Mesendoderm (in vitro differentiated cells): ENCODE measurements at regions not wholly inside any gene's neighbourhood (a gene's known extent, or its start where the extent isn't known, plus 50 kb on each side); places are given as distances from the start of the nearest gene placed in this dataset.
A peak's percentile ranks its signal among the peaks of the same experiment; 100 is the strongest.

Source experiments
- DNase-seq: peaks from one replicate; pipeline ENCODE4 v3.0.0; 2013
- H2AK5ac ChIP-seq: 2 replicates; pipeline ENCODE4 v1.6.1; 2013; ENCODE audit warnings: low read length, inconsistent platforms
- H2BK120ac ChIP-seq: 2 replicates; pipeline ENCODE4 v1.6.1; 2013; ENCODE audit warnings: low read depth, mild to moderate bottlenecking, low read length, moderate library complexity, mixed read lengths
- H2BK15ac ChIP-seq: replicated peaks from 2 replicates; pipeline ENCODE4 v1.6.1; 2013; ENCODE audit warnings: low read depth, mild to moderate bottlenecking, moderate library complexity
- H2BK5ac ChIP-seq: 2 replicates; pipeline ENCODE4 v1.6.1; 2013; ENCODE audit warnings: low read length, inconsistent platforms
- H3K18ac ChIP-seq: 2 replicates; pipeline ENCODE4 v1.6.1; 2013; ENCODE audit warnings: mild to moderate bottlenecking, low read length, mixed read lengths
- H3K23ac ChIP-seq: one replicate; pipeline ENCODE4 v1.6.1; 2013; ENCODE audit warnings: low read length
- H3K27ac ChIP-seq: 2 replicates; pipeline ENCODE4 v1.5.1; 2013; ENCODE audit warnings: low read depth, mild to moderate bottlenecking, inconsistent platforms, low read length, moderate library complexity
- H3K27me3 ChIP-seq: 2 replicates; pipeline ENCODE4 v1.6.1; 2013; ENCODE audit warnings: low read length, control low read depth, mild to moderate bottlenecking, inconsistent platforms; ENCODE audit not compliant: insufficient read depth, poor library complexity
- H3K36me3 ChIP-seq: 2 replicates; pipeline ENCODE4 v1.6.1; 2013; ENCODE audit warnings: low read length, inconsistent platforms; ENCODE audit not compliant: control insufficient read depth, insufficient read depth
- H3K4ac ChIP-seq: one replicate; pipeline ENCODE4 v1.6.1; 2013; ENCODE audit warnings: low read depth, mild to moderate bottlenecking, low read length, moderate library complexity
- H3K4me1 ChIP-seq: 2 replicates; pipeline ENCODE4 v1.6.1; 2013; ENCODE audit warnings: low read depth, low read length, inconsistent platforms; ENCODE audit not compliant: control insufficient read depth
- H3K4me2 ChIP-seq: 2 replicates; pipeline ENCODE4 v1.6.1; 2013; ENCODE audit warnings: low read length
- H3K4me3 ChIP-seq: 2 replicates; pipeline ENCODE4 v1.5.1; 2013; ENCODE audit warnings: mild to moderate bottlenecking, low read length
- H3K56ac ChIP-seq: one replicate; pipeline ENCODE4 v1.6.1; 2013; ENCODE audit warnings: low read length
- H3K79me1 ChIP-seq: 2 replicates; pipeline ENCODE4 v1.6.1; 2013; ENCODE audit warnings: low read length, inconsistent platforms
- H3K79me2 ChIP-seq: 2 replicates; pipeline ENCODE4 v1.6.1; 2013; ENCODE audit warnings: mild to moderate bottlenecking, low read length; ENCODE audit not compliant: control insufficient read depth, insufficient read depth
- H3K9ac ChIP-seq: 2 replicates; pipeline ENCODE4 v1.6.1; 2013; ENCODE audit warnings: low read length, inconsistent platforms
- H4K5ac ChIP-seq: one replicate; pipeline ENCODE4 v1.6.1; 2013; ENCODE audit warnings: low read length
- H4K8ac ChIP-seq: one replicate; pipeline ENCODE4 v1.6.1; 2013; ENCODE audit warnings: low read depth, mild to moderate bottlenecking, control low read depth, low read length, moderate library complexity
- WGBS: extraction: QIAGEN DNeasy Blood & Tissue Kit; methylation state at CpG from one replicate; pipeline ENCODE4 v1.1.7; 2013; ENCODE audit warnings: low lambda C conversion rate, missing lambda C conversion rate; ENCODE audit not compliant: insufficient coverage; ENCODE audit errors: extremely low coverage; 5-methylcytosine and 5-hydroxymethylcytosine counted together

GRCh38 chr19:34838753-34839431 lies 65.9 kb upstream of the ZNF599 start:
- H3K4me1 ChIP-seq = no peaks in the 10 kb centered on the region
- no peak overlapping the region for H3K4ac ChIP-seq
- no peak overlapping the region for H2BK5ac ChIP-seq
- H4K8ac ChIP-seq = no peak overlapping the region
- no CpG with 5 or more reads among the region's 43 CpGs for WGBS
- no peak overlapping the region for H3K4me3 ChIP-seq
- H2AK5ac ChIP-seq = no peak overlapping the region
- H3K23ac ChIP-seq = no peak overlapping the region
- peak overlapping the region; percentile 56 for H3K56ac ChIP-seq
- H3K79me2 ChIP-seq = no peaks in the 10 kb centered on the region
- no peak overlapping the region for H2BK15ac ChIP-seq
- DNase-seq = peak; percentile 79
- no peaks in the 10 kb centered on the region for H3K79me1 ChIP-seq
- H3K4me2 ChIP-seq = peak overlapping the region; percentile 28
- H3K36me3 ChIP-seq = no peaks in the 10 kb centered on the region
- H3K18ac ChIP-seq = no peak overlapping the region
- H3K27ac ChIP-seq = no peak overlapping the region
- H4K5ac ChIP-seq = no peak overlapping the region
- peak overlapping the region; percentile 48 for H3K9ac ChIP-seq
- no peak overlapping the region for H2BK120ac ChIP-seq
- H3K27me3 ChIP-seq = no peaks in the 10 kb centered on the region

DNA sequence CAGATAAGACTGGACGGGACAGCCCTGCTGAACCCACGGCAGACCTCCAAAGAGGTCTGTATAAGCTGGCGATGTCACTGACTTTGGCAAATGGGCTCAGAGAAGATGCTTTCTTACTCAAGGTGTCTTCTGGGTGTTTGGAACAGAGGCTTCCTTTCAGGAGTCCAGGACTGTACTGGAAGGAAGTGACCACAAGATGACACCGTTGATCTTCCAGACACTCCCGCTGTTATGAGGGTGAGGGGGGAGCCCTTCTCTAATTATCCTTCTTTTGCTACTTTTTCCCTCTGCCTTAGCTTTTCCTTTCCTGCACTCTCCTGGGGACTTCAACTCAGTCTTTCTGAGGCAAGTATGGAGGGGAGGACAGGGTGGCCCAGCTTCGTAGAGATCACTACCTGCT lies 65.2 kb upstream of the ZNF599 start:
- Histone ChIP-seq H3K36me3 (no peaks in the 10 kb centered on the region), H2BK5ac (no peak overlapping the region), H3K27ac (no peak overlapping the region), H3K4ac (no peak overlapping the region), H3K23ac (no peak overlapping the region), H3K56ac (peak overlapping the region; percentile 47), H3K79me2 (no peaks in the 10 kb centered on the region), H3K18ac (no peak overlapping the region), H3K79me1 (no peaks in the 10 kb centered on the region), H3K4me1 (no peaks in the 10 kb centered on the region), H3K9ac (peak overlapping the region; percentile 20), H2BK120ac (no peak overlapping the region), H3K27me3 (no peaks in the 10 kb centered on the region), H3K4me3 (no peak overlapping the region), H4K8ac (no peak overlapping the region), H2AK5ac (no peak overlapping the region), H3K4me2 (peak overlapping the region; percentile 28), H2BK15ac (no peak overlapping the region), H4K5ac (no peak overlapping the region)
- peak; percentile 49 for DNase-seq
- no CpG with 5 or more reads among the region's 6 CpGs for WGBS

DNA sequence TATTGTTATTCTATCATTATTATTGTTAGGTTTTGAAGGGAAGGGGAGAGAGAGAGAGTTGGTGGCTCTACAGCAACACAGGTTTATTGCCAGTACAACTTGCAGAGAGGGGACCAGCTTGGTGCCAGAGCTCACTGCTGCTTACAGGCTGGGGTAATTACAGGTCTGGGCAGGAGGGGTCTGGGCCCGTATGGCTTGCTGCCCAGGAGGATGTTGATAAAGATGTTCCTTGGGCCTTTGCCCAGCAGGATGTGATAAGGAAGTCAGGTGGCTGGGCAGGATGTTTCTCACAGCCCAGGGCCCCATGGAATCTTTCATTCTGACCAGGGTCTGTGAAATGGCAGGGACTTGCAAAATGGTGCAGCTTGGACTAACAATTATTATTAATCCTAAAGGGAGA lies 64.2 kb upstream of the ZNF599 start:
- H3K9ac ChIP-seq = no peak overlapping the region
- H2AK5ac ChIP-seq = no peak overlapping the region
- no peak overlapping the region for H2BK5ac ChIP-seq
- no peaks in the 10 kb centered on the region for H3K79me2 ChIP-seq
- H2BK120ac ChIP-seq = no peak overlapping the region
- no peak overlapping the region for H4K5ac ChIP-seq
- no peak overlapping the region for H3K56ac ChIP-seq
- no peaks in the 10 kb centered on the region for H3K27me3 ChIP-seq
- H3K79me1 ChIP-seq = no peaks in the 10 kb centered on the region
- DNase-seq = peak; percentile 21
- no peaks in the 10 kb centered on the region for H3K36me3 ChIP-seq
- H3K18ac ChIP-seq = no peak overlapping the region
- no peak overlapping the region for H3K23ac ChIP-seq
- H3K27ac ChIP-seq = no peak overlapping the region
- H4K8ac ChIP-seq = no peak overlapping the region
- H2BK15ac ChIP-seq = no peak overlapping the region
- no peak overlapping the region for H3K4me2 ChIP-seq
- no peaks in the 10 kb centered on the region for H3K4me1 ChIP-seq
- no CpG with 5 or more reads among the region's 1 CpG for WGBS
- no peak overlapping the region for H3K4me3 ChIP-seq
- H3K4ac ChIP-seq = no peak overlapping the region

- Histone ChIP-seq H3K4me2 (no peak overlapping the region), H3K27me3 (no peaks in the 10 kb centered on the region), H3K4ac (no peak overlapping the region), H2AK5ac (no peak overlapping the region), H3K4me1 (no peaks in the 10 kb centered on the region), H3K79me2 (no peaks in the 10 kb centered on the region), H4K8ac (no peak overlapping the region), H4K5ac (no peak overlapping the region), H3K4me3 (no peak overlapping the region), H3K23ac (no peak overlapping the region), H3K18ac (no peak overlapping the region), H3K79me1 (no peaks in the 10 kb centered on the region), H3K27ac (no peak overlapping the region), H2BK15ac (no peak overlapping the region), H2BK120ac (no peak overlapping the region), H3K36me3 (no peaks in the 10 kb centered on the region), H3K56ac (no peak overlapping the region), H3K9ac (no peak overlapping the region), H2BK5ac (no peak overlapping the region)
- no CpG with 5 or more reads among the region's 7 CpGs for WGBS
- no peak for DNase-seq
Measured at GRCh38 chr19:34835631-34836351, 62.8 kb upstream of the ZNF599 start.

- Histone ChIP-seq H3K23ac (no peak overlapping the region), H3K4me1 (no peaks in the 10 kb centered on the region), H2BK15ac (no peak overlapping the region), H3K27me3 (no peaks in the 10 kb centered on the region), H4K5ac (no peak overlapping the region), H4K8ac (no peak overlapping the region), H3K4ac (no peak overlapping the region), H3K4me3 (no peak overlapping the region), H3K9ac (no peak overlapping the region), H3K4me2 (no peak overlapping the region), H3K79me2 (no peaks in the 10 kb centered on the region), H2AK5ac (no peak overlapping the region), H3K79me1 (no peaks in the 10 kb centered on the region), H3K18ac (no peak overlapping the region), H2BK5ac (no peak overlapping the region), H3K36me3 (no peaks in the 10 kb centered on the region), H3K56ac (no peak overlapping the region), H3K27ac (no peak overlapping the region), H2BK120ac (no peak overlapping the region)
- no peak for DNase-seq
- WGBS = no CpG with 5 or more reads among the region's 7 CpGs
Measured at GRCh38 chr19:34834472-34835061, 61.6 kb upstream of the ZNF599 start.
